ENCODE measurements at regions not wholly inside any gene's neighbourhood (a gene's known extent, or its start where the extent isn't known, plus 50 kb on each side); places are given as distances from the start of the nearest gene placed in this dataset.

DNA sequence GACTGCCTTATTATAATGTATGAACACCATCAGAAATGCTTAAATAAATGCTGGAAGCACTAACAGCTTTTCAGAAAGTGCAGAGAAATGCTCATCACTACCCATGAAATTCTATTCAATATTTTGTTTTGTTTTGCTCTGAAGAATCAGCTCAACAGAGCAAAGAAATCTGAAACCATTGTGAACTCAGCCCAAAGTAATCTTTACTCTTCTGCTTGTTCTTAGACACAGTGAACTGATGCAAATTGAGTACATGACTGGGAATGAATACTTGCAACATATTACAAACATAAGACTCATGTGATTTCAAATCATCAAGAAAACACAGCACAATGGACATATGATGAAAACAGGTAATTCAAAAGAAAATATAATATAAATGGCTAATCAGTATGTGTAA is 404.6 kb upstream of the OPRM1 start:
- intact Hi-C loops (cut with DNase I): no loop called here
- H3K4me1 ChIP-seq: no peaks in the 10 kb centered on the region
- no peaks in the 10 kb centered on the region for H3K27me3 ChIP-seq
- H3K36me3 ChIP-seq: no peaks in the 10 kb centered on the region
- H3K9me3 ChIP-seq: no peaks in the 10 kb centered on the region
- ATAC-seq (no peak), DNase-seq (no peak)
- H3K27ac ChIP-seq: no peak overlapping the region
- H3K4me3 ChIP-seq: no peak overlapping the region
- TF ChIP-seq, protein P1, sequence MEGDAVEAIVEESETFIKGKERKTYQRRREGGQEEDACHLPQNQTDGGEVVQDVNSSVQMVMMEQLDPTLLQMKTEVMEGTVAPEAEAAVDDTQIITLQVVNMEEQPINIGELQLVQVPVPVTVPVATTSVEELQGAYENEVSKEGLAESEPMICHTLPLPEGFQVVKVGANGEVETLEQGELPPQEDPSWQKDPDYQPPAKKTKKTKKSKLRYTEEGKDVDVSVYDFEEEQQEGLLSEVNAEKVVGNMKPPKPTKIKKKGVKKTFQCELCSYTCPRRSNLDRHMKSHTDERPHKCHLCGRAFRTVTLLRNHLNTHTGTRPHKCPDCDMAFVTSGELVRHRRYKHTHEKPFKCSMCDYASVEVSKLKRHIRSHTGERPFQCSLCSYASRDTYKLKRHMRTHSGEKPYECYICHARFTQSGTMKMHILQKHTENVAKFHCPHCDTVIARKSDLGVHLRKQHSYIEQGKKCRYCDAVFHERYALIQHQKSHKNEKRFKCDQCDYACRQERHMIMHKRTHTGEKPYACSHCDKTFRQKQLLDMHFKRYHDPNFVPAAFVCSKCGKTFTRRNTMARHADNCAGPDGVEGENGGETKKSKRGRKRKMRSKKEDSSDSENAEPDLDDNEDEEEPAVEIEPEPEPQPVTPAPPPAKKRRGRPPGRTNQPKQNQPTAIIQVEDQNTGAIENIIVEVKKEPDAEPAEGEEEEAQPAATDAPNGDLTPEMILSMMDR (IDR thresholded peaks at IDR 0.05): no peak
- TF ChIP-seq POLR2A (IDR thresholded peaks at IDR 0.05): no peak

DNA sequence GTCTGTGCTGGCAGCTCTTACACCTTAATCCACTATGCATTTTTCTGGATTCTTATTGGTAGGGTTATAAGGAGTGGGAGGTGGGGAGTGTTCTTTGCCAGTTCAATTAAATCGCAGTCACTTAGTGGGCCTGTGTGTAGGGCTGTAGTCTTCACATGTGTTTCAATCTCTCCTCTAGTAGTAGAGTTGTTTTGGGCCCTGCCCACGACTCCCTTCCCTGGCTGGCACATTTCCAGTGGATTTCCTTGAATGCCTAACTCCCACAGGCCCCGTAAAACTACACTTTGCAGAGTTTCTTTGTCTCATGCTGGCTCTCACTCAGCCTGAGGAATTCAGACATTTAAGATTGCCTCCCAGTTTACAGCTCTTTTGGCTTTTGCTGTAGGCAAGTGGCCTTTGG is 414.0 kb upstream of the OPRM1 start:
- H3K27ac ChIP-seq: no peak overlapping the region
- DNase-seq (no peak), ATAC-seq (no peak)
- H3K4me3 ChIP-seq: no peak overlapping the region
- H3K36me3 ChIP-seq: no peaks in the 10 kb centered on the region
- no peaks in the 10 kb centered on the region for H3K9me3 ChIP-seq
- intact Hi-C loops (cut with DNase I): no loop called here
- no peaks in the 10 kb centered on the region for H3K27me3 ChIP-seq
- TF ChIP-seq POLR2A (IDR thresholded peaks at IDR 0.05): no peak
- TF ChIP-seq, protein P1 (IDR thresholded peaks at IDR 0.05): no peak
- 30% methylated on average over 2 of the region's 3 CpGs for WGBS (ENCODE audit: insufficient coverage, low coverage, low lambda C conversion rate, missing lambda C conversion rate)
- no peaks in the 10 kb centered on the region for H3K4me1 ChIP-seq

DNA sequence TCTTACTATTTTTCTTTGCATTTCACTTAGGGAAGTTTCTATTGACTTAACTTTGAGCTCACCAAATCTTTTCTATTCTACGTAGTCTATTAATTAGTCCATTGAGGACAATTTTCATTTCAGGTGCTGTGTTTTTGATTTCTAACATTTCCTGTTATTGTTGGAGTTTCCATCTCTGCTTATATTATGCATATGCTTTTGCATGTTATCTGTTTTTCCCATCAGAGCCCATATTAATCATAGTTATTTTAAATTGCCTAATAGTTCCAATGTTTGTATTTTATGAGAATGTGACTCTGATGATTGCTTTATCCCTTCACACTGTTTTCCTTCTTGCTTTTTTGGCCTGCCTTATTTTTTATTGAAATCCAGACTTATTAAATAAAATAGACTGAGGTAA is 414.5 kb upstream of the OPRM1 start:
- Histone ChIP-seq H3K4me1 (no peaks in the 10 kb centered on the region), H3K4me3 (no peak overlapping the region), H3K27me3 (no peaks in the 10 kb centered on the region), H3K27ac (no peak overlapping the region), H3K9me3 (no peaks in the 10 kb centered on the region), H3K36me3 (no peaks in the 10 kb centered on the region)
- ATAC-seq (no peak), DNase-seq (no peak)
- TF ChIP-seq, protein P1 (IDR thresholded peaks at IDR 0.05): no peak
- WGBS (ENCODE audit: insufficient coverage, low coverage, low lambda C conversion rate, missing lambda C conversion rate): 70% methylated on average over 1 of the region's 1 CpG
- intact Hi-C loops (cut with DNase I): no loop called here

DNA sequence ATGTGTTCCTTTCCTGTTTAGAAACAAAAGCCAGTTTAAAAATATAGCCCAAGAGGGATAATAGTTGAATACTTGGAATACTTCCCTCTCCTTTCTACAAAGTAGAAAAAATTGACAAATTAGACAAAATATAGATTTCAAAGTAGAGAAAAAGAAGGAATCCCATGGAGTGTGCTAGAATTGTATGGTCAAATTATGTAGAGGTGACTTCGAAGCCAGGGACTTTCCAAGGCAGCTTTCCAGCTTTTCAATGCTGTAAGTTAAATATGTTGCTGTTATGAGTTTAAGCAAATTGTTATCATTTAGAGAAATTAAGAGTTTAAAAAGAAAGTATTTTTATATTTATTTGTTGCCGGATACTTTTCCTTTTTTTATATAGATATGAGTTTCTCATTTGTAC is 415.5 kb upstream of the OPRM1 start:
- H3K4me1 ChIP-seq: no peaks in the 10 kb centered on the region
- no peak for DNase-seq
- H3K9me3 ChIP-seq: no peaks in the 10 kb centered on the region
- WGBS (ENCODE audit: insufficient coverage, low coverage, low lambda C conversion rate, missing lambda C conversion rate): 72% methylated on average over 2 of the region's 2 CpGs
- H3K4me3 ChIP-seq: no peak overlapping the region
- no peak overlapping the region for H3K27ac ChIP-seq
- no peaks in the 10 kb centered on the region for H3K27me3 ChIP-seq
- H3K36me3 ChIP-seq: no peaks in the 10 kb centered on the region
- intact Hi-C loops (cut with DNase I): no loop called here
- TF ChIP-seq, protein P1 (IDR thresholded peaks at IDR 0.05): no peak
- TF ChIP-seq POLR2A (IDR thresholded peaks at IDR 0.05): no peak
- no peak for ATAC-seq

DNA sequence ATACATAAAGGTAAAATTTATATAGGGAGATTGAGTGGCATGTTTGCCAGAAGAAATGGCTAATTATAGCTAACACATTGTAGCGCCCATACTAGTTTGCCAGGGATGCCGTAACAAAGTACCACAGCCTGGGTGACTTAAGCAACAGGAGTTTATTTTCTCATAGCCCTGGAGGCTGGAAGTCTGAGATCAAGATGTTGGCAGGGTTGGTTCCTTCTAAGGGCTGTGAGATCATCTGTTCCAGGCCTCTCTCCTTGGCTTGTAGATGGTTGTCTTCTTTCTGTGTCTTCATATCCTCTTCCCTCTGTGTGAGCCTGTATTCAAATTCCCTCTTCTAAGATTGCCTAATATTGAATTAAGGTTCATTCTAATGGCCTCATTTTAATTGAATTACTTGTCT is 417.5 kb upstream of the OPRM1 start:
- no peaks in the 10 kb centered on the region for H3K36me3 ChIP-seq
- no peaks in the 10 kb centered on the region for H3K9me3 ChIP-seq
- intact Hi-C loops (cut with DNase I): no loop called here
- no peaks in the 10 kb centered on the region for H3K4me1 ChIP-seq
- DNase-seq: no peak
- 80% methylated on average over 1 of the region's 2 CpGs for WGBS (ENCODE audit: insufficient coverage, low coverage, low lambda C conversion rate, missing lambda C conversion rate)
- no peak overlapping the region for H3K27ac ChIP-seq
- H3K27me3 ChIP-seq: no peaks in the 10 kb centered on the region
- H3K4me3 ChIP-seq: no peak overlapping the region
- TF ChIP-seq, protein P1 (IDR thresholded peaks at IDR 0.05): no peak
- no peak for TF ChIP-seq POLR2A (IDR thresholded peaks at IDR 0.05)
- no peak for ATAC-seq

All from right lobe of liver (tissue), 6 donors.